Esophagus muscularis mucosa (tissue), 3 donors: ENCODE measurements at regions not wholly inside any gene's neighbourhood (a gene's known extent, or its start where the extent isn't known, plus 50 kb on each side); places are given as distances from the start of the nearest gene placed in this dataset.

Experiments
- CTCF ChIP-seq, 3 experiments: fragments of 200-600 bp in 2 of 3; fragments of 450-650 bp in 1 of 3; sonication (generic) in 2 of 3; IDR thresholded peaks; one replicate each; pipeline ENCODE4 v1.5.1; 2017 to 2019; ENCODE audit warnings: antibody characterized with exemption in 3 of 3, mild to moderate bottlenecking in 2 of 3, moderate library complexity in 1 of 3
- POLR2A ChIP-seq: fragments of 450-650 bp; IDR thresholded peaks from one replicate; pipeline ENCODE4 v1.6.1; 2017; ENCODE audit warnings: antibody characterized with exemption, moderate library complexity, mild to moderate bottlenecking, low read depth
- POLR2AphosphoS5 ChIP-seq, 2 donors: sonication (generic); formaldehyde crosslinking; IDR thresholded peaks; one replicate each; pipeline ENCODE4 v1.6.1; 2017; ENCODE audit warnings: antibody characterized with exemption in 2 of 2

- TF ChIP-seq POLR2A (no peak), CTCF (IDR thresholded peaks at IDR 0.05) (peak; percentile 75 to 80 (median 79)), POLR2AphosphoS5 (IDR thresholded peaks at IDR 0.05) (peak; percentile 24 to 56)
These were observed 379.6 kb downstream of the LRIG3 start for GRCh38 chr12:58540480-58541299.
